Stomach (tissue), 8 donors: ENCODE measurements at regions not wholly inside any gene's neighbourhood (a gene's known extent, or its start where the extent isn't known, plus 50 kb on each side); places are given as distances from the start of the nearest gene placed in this dataset.

Experiments used
- DNase-seq, 2 donors: peaks; one replicate each; pipeline versions ENCODE4 v3.0.0 to v3.0.0-alpha.2; 2013 to 2019
- H3K27ac ChIP-seq, 5 donors: fragments of 200-600 bp in 4 of 5; sonication (generic) in 4 of 5; one replicate each; pipeline ENCODE4 v1.5.1; 2013 to 2019; ENCODE audit warnings: mild to moderate bottlenecking in 1 of 5, moderate library complexity in 1 of 5
- H3K27me3 ChIP-seq, 3 donors: fragments of 200-600 bp; sonication (generic); one replicate each; pipeline ENCODE4 v1.5.1; 2017 to 2019; ENCODE audit warnings: mixed run types in 1 of 3
- H3K36me3 ChIP-seq, 4 donors: fragments of 200-600 bp; sonication (generic); 1 replicate in 3 of 4; 2 replicates in 1 of 4; pipeline ENCODE4 v1.5.1; 2016 to 2019
- H3K4me1 ChIP-seq, 4 donors: fragments of 200-600 bp; sonication (generic); one replicate each; pipeline ENCODE4 v1.5.1; 2016 to 2019
- H3K4me3 ChIP-seq, 4 donors: fragments of 200-600 bp; sonication (generic) in 3 of 4; one replicate each; pipeline ENCODE4 v1.5.1; 2016 to 2019; ENCODE audit warnings: mild to moderate bottlenecking in 1 of 4
- H3K9me3 ChIP-seq, 4 donors: fragments of 200-600 bp; sonication (generic); one replicate each; pipeline ENCODE4 v1.5.1; 2016 to 2019
- CTCF ChIP-seq, 7 experiments: fragments of 450-650 bp in 4 of 7; fragments of 200-600 bp in 3 of 7; sonication (generic) in 3 of 7; IDR thresholded peaks; one replicate each; pipeline ENCODE4 v1.5.1; 2016 to 2019; ENCODE audit warnings: antibody characterized with exemption in 7 of 7, control low read depth in 2 of 7, mild to moderate bottlenecking in 1 of 7
- EP300 ChIP-seq: sonication (generic); formaldehyde crosslinking; IDR thresholded peaks from one replicate; pipeline ENCODE4 v1.6.1; 2017; ENCODE audit warnings: antibody characterized with exemption
- POLR2A ChIP-seq, 4 donors: fragments of 450-650 bp; IDR thresholded peaks; one replicate each; pipeline ENCODE4 v1.6.1; 2016; ENCODE audit warnings: antibody characterized with exemption in 4 of 4, control low read depth in 2 of 4, mild to moderate bottlenecking in 1 of 4, moderate library complexity in 1 of 4
- POLR2AphosphoS5 ChIP-seq, 3 donors: sonication (generic); formaldehyde crosslinking; IDR thresholded peaks; one replicate each; pipeline ENCODE4 v1.6.1; 2016; ENCODE audit warnings: antibody characterized with exemption in 3 of 3
- WGBS, 5 donors: extraction: QIAGEN DNeasy Blood & Tissue Kit in 3 of 5; methylation state at CpG; one replicate each; pipeline versions ENCODE4 v1.1.5 to v1.1.7; 2013 to 2018; 5-methylcytosine and 5-hydroxymethylcytosine counted together
- intact Hi-C: fragments of 100-400 bp; cut with DNase I; formaldehyde crosslinking; loops from one replicate; pipeline ENCODE4 v1.15.1; 2023; ENCODE audit warnings: low total_unique reads
- donor health status: healthy with polysubstance abuse.
- donor health status: Bipolar disorder and iron deficiency.
- donor health status: healthy.

GRCh38 chr4:188578657-188579056 lies 439.4 kb downstream of the TRIML1 start:
- Histone ChIP-seq H3K36me3 (no peaks in the 10 kb centered on the region), H3K27ac (no peak overlapping the region), H3K4me1 (no peaks in the 10 kb centered on the region), H3K9me3 (no peaks in the 10 kb centered on the region), H3K4me3 (no peak overlapping the region), H3K27me3 (no peaks in the 10 kb centered on the region)
- no peak for DNase-seq
- WGBS, 5 donors: 9 to 43% (median 33%) methylated on average over 1 of the region's 1 CpG
- intact Hi-C loops: no loop called here
- no peak for TF ChIP-seq POLR2AphosphoS5 (IDR thresholded peaks at IDR 0.05)
- TF ChIP-seq CTCF (IDR thresholded peaks at IDR 0.05): no peak
- TF ChIP-seq EP300: no peak
- no peak for TF ChIP-seq POLR2A (IDR thresholded peaks at IDR 0.05)

- Histone ChIP-seq H3K9me3 (no peaks in the 10 kb centered on the region), H3K4me1 (peaks cover 0 to 5% (median 0%) of the 10 kb centered on the region in 4 donors), H3K4me3 (no peak overlapping the region), H3K36me3 (no peaks in the 10 kb centered on the region), H3K27me3 (no peaks in the 10 kb centered on the region), H3K27ac (no peak overlapping the region)
- intact Hi-C loops: no loop called here
- 64 to 80% (median 72%) methylated on average over 5 of the region's 5 CpGs for whole genome bisulfite sequencing, 5 donors
- no peak for TF ChIP-seq CTCF (IDR thresholded peaks at IDR 0.05)
- no peak for TF ChIP-seq POLR2A (IDR thresholded peaks at IDR 0.05)
- no peak for TF ChIP-seq EP300
- no peak for TF ChIP-seq POLR2AphosphoS5 (IDR thresholded peaks at IDR 0.05)
- peak in 1 of 2 donors; percentile 5 for DNase-seq
These were observed 456.8 kb downstream of the TRIML1 start for GRCh38 chr4:188596021-188596420.

GRCh38 chr4:188603646-188604045 lies 464.4 kb downstream of the TRIML1 start:
- 83 to 92% (median 88%) methylated on average over 4 of the region's 4 CpGs for WGBS, 5 donors
- no peak for DNase-seq
- intact Hi-C loops: no loop called here

GRCh38 chr4:188606635-188607034 lies 467.4 kb downstream of the TRIML1 start:
- H3K9me3 ChIP-seq: no peaks in the 10 kb centered on the region
- TF ChIP-seq CTCF (IDR thresholded peaks at IDR 0.05): no peak
- no peak overlapping the region for H3K27ac ChIP-seq
- no peak for DNase-seq
- H3K27me3 ChIP-seq: no peaks in the 10 kb centered on the region
- H3K4me1 ChIP-seq: peaks cover 0 to 7% (median 4%) of the 10 kb centered on the region in 4 donors
- H3K4me3 ChIP-seq: no peak overlapping the region
- intact Hi-C loops: no loop called here
- no peaks in the 10 kb centered on the region for H3K36me3 ChIP-seq
- 30 to 57% (median 48%) methylated on average over 4 of the region's 4 CpGs for WGBS, 5 donors

More at GRCh38 chr4:188603646-188604045, 464.4 kb downstream of the TRIML1 start:
- Histone ChIP-seq H3K4me1 (peaks cover 0 to 12% (median 4%) of the 10 kb centered on the region in 4 donors), H3K36me3 (no peaks in the 10 kb centered on the region), H3K9me3 (no peaks in the 10 kb centered on the region), H3K27me3 (no peaks in the 10 kb centered on the region), H3K4me3 (no peak overlapping the region), H3K27ac (no peak overlapping the region)
- TF ChIP-seq POLR2A (IDR thresholded peaks at IDR 0.05) (no peak), EP300 (no peak), CTCF (IDR thresholded peaks at IDR 0.05) (no peak), POLR2AphosphoS5 (IDR thresholded peaks at IDR 0.05) (no peak)
